ENCODE measurements at regions not wholly inside any gene's neighbourhood (a gene's known extent, or its start where the extent isn't known, plus 50 kb on each side); places are given as distances from the start of the nearest gene placed in this dataset.

DNA sequence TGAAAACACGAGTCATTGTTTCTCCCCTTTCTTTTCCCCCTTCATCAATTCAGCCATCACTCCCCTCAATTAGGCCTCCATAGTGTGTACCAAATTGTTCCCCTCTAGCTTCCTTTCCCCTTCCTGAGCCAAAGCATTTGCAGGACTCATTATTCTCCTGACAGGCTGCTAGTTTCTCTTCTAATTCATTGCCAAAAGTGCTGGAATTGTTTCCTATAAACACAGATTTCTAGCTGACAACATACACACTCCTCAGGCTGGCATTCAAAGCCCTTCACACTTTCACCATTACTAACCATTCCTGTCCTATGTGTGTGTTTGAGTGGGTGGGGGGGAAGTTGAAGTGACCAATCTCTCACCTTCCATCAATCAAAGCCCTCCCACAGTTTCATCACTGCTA is 444.2 kb upstream of the OPRM1 start:
- TF ChIP-seq, protein P1, sequence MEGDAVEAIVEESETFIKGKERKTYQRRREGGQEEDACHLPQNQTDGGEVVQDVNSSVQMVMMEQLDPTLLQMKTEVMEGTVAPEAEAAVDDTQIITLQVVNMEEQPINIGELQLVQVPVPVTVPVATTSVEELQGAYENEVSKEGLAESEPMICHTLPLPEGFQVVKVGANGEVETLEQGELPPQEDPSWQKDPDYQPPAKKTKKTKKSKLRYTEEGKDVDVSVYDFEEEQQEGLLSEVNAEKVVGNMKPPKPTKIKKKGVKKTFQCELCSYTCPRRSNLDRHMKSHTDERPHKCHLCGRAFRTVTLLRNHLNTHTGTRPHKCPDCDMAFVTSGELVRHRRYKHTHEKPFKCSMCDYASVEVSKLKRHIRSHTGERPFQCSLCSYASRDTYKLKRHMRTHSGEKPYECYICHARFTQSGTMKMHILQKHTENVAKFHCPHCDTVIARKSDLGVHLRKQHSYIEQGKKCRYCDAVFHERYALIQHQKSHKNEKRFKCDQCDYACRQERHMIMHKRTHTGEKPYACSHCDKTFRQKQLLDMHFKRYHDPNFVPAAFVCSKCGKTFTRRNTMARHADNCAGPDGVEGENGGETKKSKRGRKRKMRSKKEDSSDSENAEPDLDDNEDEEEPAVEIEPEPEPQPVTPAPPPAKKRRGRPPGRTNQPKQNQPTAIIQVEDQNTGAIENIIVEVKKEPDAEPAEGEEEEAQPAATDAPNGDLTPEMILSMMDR (IDR thresholded peaks at IDR 0.05; ENCODE audit: insufficient read depth, low read length) = no peak
- no peak overlapping the region for H3K4me3 ChIP-seq (ENCODE audit: low read depth, low read length)
- DNase-seq (ENCODE audit: low read depth) = no peak

DNA sequence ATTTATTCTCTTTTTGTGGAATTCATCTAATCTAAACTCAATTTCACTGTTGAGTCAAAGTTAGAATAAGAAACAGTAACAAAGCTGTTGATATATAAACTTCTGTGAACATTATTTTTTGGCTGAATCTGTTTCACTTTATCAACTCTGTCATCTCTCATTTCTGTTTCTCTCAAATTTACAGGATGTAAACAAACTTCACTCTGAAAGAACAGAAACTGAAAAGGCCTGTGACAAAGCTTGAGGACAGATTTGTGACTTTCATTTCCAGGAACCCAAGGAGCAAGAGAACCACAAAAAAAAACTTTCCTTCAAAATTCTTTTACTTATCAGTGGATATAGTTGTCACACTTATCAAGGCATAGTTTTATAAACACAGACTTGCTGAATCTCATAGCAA is 447.9 kb upstream of the OPRM1 start:
- H3K4me3 ChIP-seq (ENCODE audit: low read depth, low read length) = no peak overlapping the region
- no peak for DNase-seq (ENCODE audit: low read depth)
- TF ChIP-seq, protein P1 (IDR thresholded peaks at IDR 0.05; ENCODE audit: insufficient read depth, low read length) = no peak

- TF ChIP-seq, protein P1 (IDR thresholded peaks at IDR 0.05; ENCODE audit: insufficient read depth, low read length) = no peak
- no peak for DNase-seq (ENCODE audit: low read depth)
- no peak overlapping the region for H3K4me3 ChIP-seq (ENCODE audit: low read depth, low read length)
Measured at GRCh38 chr6:153590411-153590810, 448.6 kb upstream of the OPRM1 start.

GRCh38 chr6:153588330-153588729 is 450.7 kb upstream of the OPRM1 start:
- TF ChIP-seq, protein P1 (IDR thresholded peaks at IDR 0.05; ENCODE audit: insufficient read depth, low read length) = no peak
- DNase-seq (ENCODE audit: low read depth) = peak; percentile 0
- no peak overlapping the region for H3K4me3 ChIP-seq (ENCODE audit: low read depth, low read length)

- H3K4me3 ChIP-seq (ENCODE audit: low read depth, low read length) = no peak overlapping the region
- TF ChIP-seq, protein P1 (IDR thresholded peaks at IDR 0.05; ENCODE audit: insufficient read depth, low read length) = no peak
- no peak for DNase-seq (ENCODE audit: low read depth)
Measured at GRCh38 chr6:153583685-153584084, 452.6 kb upstream of the RGS17 start.

GRCh38 chr6:153580776-153581175 is 449.7 kb upstream of the RGS17 start:
- H3K4me3 ChIP-seq (ENCODE audit: low read depth, low read length) = no peak overlapping the region
- TF ChIP-seq, protein P1 (IDR thresholded peaks at IDR 0.05; ENCODE audit: insufficient read depth, low read length) = no peak
- no peak for DNase-seq (ENCODE audit: low read depth)

DNA sequence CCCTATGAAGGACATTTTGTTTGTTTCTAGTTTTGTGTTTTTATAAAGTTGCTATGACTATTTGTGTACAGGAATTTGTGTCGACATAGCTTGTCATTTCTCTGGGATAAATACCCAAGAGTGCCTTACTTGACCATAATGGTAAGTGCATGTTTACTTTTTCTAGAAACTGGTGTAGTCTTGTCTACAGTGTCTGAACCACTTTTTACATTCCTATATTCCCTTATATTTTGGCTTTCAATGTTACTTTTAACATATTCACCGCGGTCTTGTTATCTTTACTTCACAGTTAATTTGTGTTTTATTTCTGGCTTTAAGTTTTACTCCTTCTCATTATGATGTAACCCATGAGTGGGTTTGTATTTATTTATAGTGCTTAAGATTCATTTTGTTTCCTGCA is 444.4 kb upstream of the RGS17 start:
- DNase-seq (ENCODE audit: low read depth) = no peak
- TF ChIP-seq, protein P1 (IDR thresholded peaks at IDR 0.05; ENCODE audit: insufficient read depth, low read length) = no peak
- H3K4me3 ChIP-seq (ENCODE audit: low read depth, low read length) = no peak overlapping the region
